HG03159 (cell line): ENCODE measurements at regions not wholly inside any gene's neighbourhood (a gene's known extent, or its start where the extent isn't known, plus 50 kb on each side); places are given as distances from the start of the nearest gene placed in this dataset.

Experiments
- ATAC-seq: cut with Tn5 transposase; IDR thresholded peaks from one replicate; pipeline ENCODE4 v1.9.1; 2021; ENCODE audit warnings: mild to moderate bottlenecking, moderate library complexity; ENCODE audit not compliant: unreplicated experiment

GRCh38 chr15:77803487-77803886 is 170.8 kb upstream of the LINGO1 start:
- no peak for ATAC-seq

DNA sequence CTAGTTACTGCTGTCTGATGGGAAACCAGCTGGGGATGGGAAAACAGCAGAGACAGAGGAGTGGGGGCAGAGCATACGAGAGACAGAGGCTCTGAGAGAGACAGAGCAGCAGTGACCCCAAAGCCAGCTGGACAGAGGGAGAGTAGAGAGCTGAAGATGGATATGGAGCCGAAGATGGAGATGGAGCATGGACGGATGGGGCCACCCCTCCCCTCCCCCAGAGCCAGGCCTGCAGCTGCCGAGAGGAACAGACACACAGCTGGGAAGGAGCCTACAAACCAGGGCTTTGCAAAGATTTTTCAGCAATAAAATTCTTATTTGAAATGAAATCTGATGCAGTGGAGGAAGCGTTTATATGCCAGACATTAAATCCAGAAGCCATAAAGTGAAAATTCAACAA is 167.6 kb upstream of the LINGO1 start:
- ATAC-seq = no peak

- no peak for ATAC-seq
Observed at GRCh38 chr15:77798847-77799246, 166.1 kb upstream of the LINGO1 start.

GRCh38 chr15:77798151-77798835 is 165.6 kb upstream of the LINGO1 start:
- no peak for ATAC-seq

- no peak for ATAC-seq
Observed at GRCh38 chr15:77797270-77797669, 164.6 kb upstream of the LINGO1 start.

GRCh38 chr15:77796046-77796729 is 163.5 kb upstream of the LINGO1 start:
- ATAC-seq = no peak

- ATAC-seq = no peak
Observed at GRCh38 chr15:77795446-77795845, 162.7 kb upstream of the LINGO1 start.

GRCh38 chr15:77791941-77792340 is 159.2 kb upstream of the LINGO1 start:
- ATAC-seq = no peak

DNA sequence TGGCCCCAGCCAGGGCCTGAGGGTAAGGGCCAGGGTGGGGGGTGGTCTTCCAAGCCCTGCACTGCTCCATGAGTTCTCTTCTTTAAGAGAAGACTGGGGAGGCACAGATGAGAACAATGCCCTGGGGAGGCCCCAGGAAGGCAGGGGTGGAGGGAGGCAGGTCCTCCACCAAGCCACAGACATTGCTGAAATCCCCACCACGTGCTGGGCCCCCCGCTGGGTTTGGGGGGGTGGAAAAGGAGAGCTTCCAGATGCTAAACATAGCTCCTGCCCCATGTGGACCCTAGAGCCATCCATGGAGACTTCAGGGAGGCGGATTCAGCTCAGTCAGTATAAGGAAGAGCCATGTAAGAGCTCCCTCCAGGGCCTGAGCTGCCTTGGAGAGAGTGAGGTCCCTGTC is 157.8 kb upstream of the LINGO1 start:
- ATAC-seq = no peak

GRCh38 chr15:77786956-77787355 is 154.2 kb upstream of the LINGO1 start:
- ATAC-seq = no peak

DNA sequence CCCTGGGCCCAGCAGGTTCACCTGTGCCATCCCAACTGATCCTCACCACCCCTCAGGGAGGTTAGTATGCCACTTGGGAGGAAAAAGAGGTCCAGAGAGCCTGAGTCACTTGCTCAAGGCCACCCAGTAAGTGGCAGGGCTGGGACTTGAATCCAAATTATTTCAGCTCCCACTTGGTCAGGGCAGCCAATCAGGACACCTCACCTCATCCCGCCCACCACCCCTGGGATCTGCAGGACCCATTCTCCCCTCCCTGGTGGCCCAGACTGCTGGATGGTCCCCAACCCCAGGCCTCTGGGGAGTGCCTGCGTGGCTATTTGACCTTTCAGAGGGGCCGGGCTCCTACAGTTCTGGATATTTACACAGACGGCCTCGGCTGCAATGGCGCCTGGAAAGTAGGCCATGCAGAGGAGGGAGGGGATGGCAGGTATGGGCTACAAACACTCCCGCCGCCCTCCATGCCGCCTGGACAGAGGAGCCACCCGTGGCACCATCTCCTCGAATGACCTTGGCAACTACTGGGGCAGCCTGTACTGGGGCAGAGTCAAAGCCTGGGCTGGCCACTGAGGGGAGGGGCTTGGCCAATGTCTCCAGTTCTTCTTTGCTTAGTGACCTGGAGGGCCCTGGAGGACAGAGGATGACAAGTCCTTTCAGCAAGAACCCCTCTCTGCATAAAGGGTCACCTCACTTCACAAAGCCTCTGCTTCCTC is 153.6 kb upstream of the LINGO1 start:
- no peak for ATAC-seq

GRCh38 chr15:77784361-77785292 is 151.9 kb upstream of the LINGO1 start:
- ATAC-seq = no peak

GRCh38 chr15:77783636-77784035 is 150.9 kb upstream of the LINGO1 start:
- ATAC-seq = no peak

DNA sequence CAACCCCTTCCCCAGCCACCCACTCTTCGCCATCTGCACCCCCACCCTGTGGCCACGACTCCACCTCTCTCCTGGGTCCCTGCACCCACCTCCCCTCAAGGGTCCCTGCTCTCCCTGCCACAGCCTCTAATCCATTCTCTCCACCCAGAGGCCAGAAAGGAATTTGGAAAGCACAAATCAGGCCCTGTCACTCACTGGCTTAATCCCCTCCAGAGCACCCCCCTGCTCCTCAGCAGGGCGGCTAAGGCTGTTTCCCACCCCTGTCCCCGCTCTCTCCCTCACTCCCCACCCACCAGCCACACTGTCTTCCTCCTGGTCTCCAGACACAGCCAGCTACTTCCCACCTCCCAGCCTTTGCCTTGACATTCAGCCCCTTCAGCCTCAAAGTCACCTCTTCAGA is 150.0 kb upstream of the LINGO1 start:
- no peak for ATAC-seq

- no peak for ATAC-seq
Observed at GRCh38 chr15:77781946-77782240, 149.2 kb upstream of the LINGO1 start.

DNA sequence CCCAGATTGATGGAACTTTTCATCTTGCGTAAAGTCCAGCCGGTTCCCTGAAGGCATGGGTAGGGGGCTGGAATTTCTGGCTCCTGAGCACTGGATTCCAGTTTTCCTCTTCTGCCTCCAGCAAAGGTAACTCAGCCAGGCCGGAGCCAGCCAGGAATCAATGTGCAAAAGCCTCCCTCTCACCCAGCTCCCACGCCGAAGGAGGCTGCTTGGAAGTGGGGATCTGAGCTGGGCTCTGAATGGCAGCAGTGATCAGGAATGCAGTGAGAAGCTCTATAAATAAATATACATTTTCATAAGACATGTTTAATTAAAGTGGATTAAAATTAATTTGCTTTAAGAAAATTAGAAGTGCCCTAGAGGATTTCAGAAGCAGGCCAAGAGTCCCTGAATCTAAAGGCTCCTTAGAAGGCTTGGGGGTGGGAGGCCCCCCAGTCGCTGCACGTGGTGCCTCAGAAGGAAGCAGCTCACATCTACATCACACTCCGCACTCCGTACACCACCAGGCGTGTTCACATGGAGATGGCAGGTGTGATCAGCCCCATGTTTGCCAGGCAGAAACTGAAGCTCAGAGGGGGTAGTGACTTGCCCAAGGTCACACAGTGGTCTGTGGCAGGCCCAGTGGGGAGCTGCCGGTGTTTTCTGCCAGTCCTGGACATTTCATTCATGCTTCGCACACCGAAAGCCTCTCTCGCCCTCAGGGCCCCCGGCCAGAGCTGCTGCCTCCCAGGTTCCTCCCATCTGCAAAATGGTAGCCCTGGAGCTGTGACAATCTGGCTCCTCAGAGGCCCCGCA is 148.6 kb upstream of the LINGO1 start:
- ATAC-seq = no peak

DNA sequence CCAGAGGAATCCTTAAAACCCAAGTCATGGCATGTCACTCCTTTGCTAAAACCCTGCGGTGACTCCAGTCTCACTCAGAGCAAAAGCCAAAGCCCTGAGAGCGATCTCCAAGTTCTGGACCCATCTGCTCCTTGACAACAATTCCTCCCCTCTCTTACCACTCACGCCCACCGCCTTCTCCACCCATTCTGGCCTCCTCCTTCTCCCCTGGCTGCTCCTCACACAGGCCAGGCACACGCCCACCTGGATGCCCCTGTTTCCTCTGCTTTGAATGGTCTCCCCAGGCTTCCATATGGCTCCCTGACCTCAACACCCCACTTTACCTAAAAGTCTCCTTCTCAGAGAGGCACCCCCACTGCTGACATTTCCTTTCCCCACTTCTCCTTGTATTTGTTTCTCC is 146.1 kb upstream of the LINGO1 start:
- ATAC-seq = no peak

DNA sequence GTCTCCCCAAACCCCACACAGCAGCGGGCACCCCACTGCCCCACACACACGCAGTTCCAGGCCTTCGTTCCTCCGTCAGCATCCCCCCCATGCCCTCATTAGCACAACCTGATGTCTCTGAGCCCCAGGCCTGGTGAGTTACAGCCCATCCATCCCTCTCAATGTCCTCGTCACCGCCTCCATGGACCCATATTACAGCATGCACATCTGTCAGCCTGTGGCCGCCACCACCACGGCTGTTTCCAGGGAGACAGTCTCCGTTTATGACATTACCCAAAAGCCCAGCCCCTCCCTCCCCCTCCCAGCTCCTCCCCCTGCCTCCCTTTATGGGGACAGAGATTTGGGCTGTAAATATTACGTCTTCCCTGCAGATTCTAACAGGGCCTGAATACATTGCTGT is 143.1 kb upstream of the LINGO1 start:
- ATAC-seq = no peak

- ATAC-seq = no peak
Observed at GRCh38 chr15:77775373-77775772, 142.7 kb upstream of the LINGO1 start.

- ATAC-seq = no peak
Observed at GRCh38 chr15:77774350-77774749, 141.6 kb upstream of the LINGO1 start.
